ENCODE measurements at regions not wholly inside any gene's neighbourhood (a gene's known extent, or its start where the extent isn't known, plus 50 kb on each side); places are given as distances from the start of the nearest gene placed in this dataset.

DNA sequence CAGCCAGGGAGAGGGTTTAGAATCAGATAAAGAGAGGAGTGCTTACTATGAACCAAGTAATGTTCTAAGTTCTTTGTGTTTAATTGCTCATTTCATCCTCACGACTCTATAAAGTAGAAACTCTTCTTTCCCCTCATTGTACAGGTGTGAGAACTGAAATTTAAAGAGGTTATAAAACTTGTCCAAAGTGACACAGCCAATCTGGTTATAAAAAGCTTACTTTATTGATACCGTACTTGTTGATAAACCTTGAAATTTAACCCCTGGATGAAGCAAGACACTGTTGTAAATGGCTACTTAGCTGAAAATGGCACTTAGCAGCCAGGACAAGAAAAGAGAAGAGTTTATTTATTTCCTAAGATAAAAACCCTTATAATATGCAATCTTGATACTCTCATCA, 702.4 kb downstream of the KCTD16 start:
- no peak overlapping the region for H3K9ac ChIP-seq (ENCODE audit: control insufficient read depth, extremely low read depth, insufficient read depth, low read length)
- DNase-seq (ENCODE audit: low read depth, low spot score) (no peak), FAIRE-seq (no peak)
- no peak overlapping the region for H2AFZ ChIP-seq (ENCODE audit: control insufficient read depth, low read length)
- no peaks in the 10 kb centered on the region for H3K27me3 ChIP-seq (ENCODE audit: control insufficient read depth, extremely low read depth, insufficient read depth, low read length)
- H3K4me3 ChIP-seq (ENCODE audit: control insufficient read depth in 2 of 3, extremely low read depth in 1 of 3, insufficient read depth in 2 of 3, low read depth in 1 of 3, low read length in 3 of 3): no peak overlapping the region
- TF ChIP-seq, protein P1, sequence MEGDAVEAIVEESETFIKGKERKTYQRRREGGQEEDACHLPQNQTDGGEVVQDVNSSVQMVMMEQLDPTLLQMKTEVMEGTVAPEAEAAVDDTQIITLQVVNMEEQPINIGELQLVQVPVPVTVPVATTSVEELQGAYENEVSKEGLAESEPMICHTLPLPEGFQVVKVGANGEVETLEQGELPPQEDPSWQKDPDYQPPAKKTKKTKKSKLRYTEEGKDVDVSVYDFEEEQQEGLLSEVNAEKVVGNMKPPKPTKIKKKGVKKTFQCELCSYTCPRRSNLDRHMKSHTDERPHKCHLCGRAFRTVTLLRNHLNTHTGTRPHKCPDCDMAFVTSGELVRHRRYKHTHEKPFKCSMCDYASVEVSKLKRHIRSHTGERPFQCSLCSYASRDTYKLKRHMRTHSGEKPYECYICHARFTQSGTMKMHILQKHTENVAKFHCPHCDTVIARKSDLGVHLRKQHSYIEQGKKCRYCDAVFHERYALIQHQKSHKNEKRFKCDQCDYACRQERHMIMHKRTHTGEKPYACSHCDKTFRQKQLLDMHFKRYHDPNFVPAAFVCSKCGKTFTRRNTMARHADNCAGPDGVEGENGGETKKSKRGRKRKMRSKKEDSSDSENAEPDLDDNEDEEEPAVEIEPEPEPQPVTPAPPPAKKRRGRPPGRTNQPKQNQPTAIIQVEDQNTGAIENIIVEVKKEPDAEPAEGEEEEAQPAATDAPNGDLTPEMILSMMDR (optimal IDR thresholded peaks at IDR 0.05 in 1 of 3, IDR thresholded peaks at IDR 0.05 in 1 of 3, conservative IDR thresholded peaks at IDR 0.05 in 1 of 3; ENCODE audit: extremely low read depth in 1 of 3, insufficient read depth in 2 of 3, low read length in 3 of 3): no peak
- no peak for TF ChIP-seq EZH2 (IDR thresholded peaks at IDR 0.05; ENCODE audit: low read length)
- H3K9me3 ChIP-seq (ENCODE audit: control insufficient read depth, low read depth, low read length): no peaks in the 10 kb centered on the region
- H3K27ac ChIP-seq (ENCODE audit: control insufficient read depth, insufficient read depth, low read length): no peak overlapping the region
- no peaks in the 10 kb centered on the region for H3K4me1 ChIP-seq (ENCODE audit: control insufficient read depth, extremely low read depth, insufficient read depth, low read length)
- H3K36me3 ChIP-seq (ENCODE audit: control insufficient read depth in 2 of 2, extremely low read depth in 1 of 2, insufficient read depth in 2 of 2, low read length in 2 of 2): no peaks in the 10 kb centered on the region
- H3K4me2 ChIP-seq (ENCODE audit: control insufficient read depth, extremely low read depth, insufficient read depth, low read depth, low read length): no peak overlapping the region
- no peaks in the 10 kb centered on the region for H3K9me1 ChIP-seq (ENCODE audit: control insufficient read depth, extremely low read depth, insufficient read depth, low read length)
- no peaks in the 10 kb centered on the region for H3K79me2 ChIP-seq (ENCODE audit: control insufficient read depth, insufficient read depth, low read length)
- H4K20me1 ChIP-seq (ENCODE audit: control insufficient read depth, extremely low read depth, insufficient read depth, low read length): no peaks in the 10 kb centered on the region
- dilution Hi-C loops (cut with MboI; ENCODE audit: extremely low pct_ligation_motif_present, low sequenced_read_pairs): no loop called here

DNA sequence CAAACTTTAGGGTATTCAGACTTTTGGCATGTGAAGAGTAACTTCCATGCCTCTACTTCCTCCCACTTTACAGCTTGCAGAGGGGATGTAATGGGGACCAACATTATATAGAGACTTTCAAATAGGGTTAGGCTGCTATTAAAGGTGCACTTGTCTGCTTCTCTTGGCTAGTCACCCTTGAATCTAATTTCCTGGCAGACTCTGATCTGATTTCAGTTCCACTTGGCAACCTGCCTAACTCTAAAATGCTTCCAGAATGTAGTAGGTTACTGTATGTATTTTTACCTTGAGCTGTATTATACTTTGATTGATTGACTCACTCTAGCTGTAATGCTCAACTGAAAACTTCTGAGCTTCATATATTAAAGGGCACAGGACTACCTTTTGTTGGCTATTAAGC, 693.4 kb downstream of the KCTD16 start:
- Histone ChIP-seq H3K27ac (ENCODE audit: control insufficient read depth, insufficient read depth, low read length) (no peak overlapping the region), H3K27me3 (ENCODE audit: control insufficient read depth, extremely low read depth, insufficient read depth, low read length) (no peaks in the 10 kb centered on the region), H4K20me1 (ENCODE audit: control insufficient read depth, extremely low read depth, insufficient read depth, low read length) (no peaks in the 10 kb centered on the region), H3K4me2 (ENCODE audit: control insufficient read depth, extremely low read depth, insufficient read depth, low read depth, low read length) (no peak overlapping the region), H2AFZ (ENCODE audit: control insufficient read depth, low read length) (no peak overlapping the region), H3K9me3 (ENCODE audit: control insufficient read depth, low read depth, low read length) (no peaks in the 10 kb centered on the region), H3K4me3 (ENCODE audit: control insufficient read depth in 2 of 3, extremely low read depth in 1 of 3, insufficient read depth in 2 of 3, low read depth in 1 of 3, low read length in 3 of 3) (no peak overlapping the region), H3K9ac (ENCODE audit: control insufficient read depth, extremely low read depth, insufficient read depth, low read length) (no peak overlapping the region), H3K9me1 (ENCODE audit: control insufficient read depth, extremely low read depth, insufficient read depth, low read length) (no peaks in the 10 kb centered on the region), H3K36me3 (ENCODE audit: control insufficient read depth in 2 of 2, extremely low read depth in 1 of 2, insufficient read depth in 2 of 2, low read length in 2 of 2) (no peaks in the 10 kb centered on the region), H3K79me2 (ENCODE audit: control insufficient read depth, insufficient read depth, low read length) (no peaks in the 10 kb centered on the region), H3K4me1 (ENCODE audit: control insufficient read depth, extremely low read depth, insufficient read depth, low read length) (no peaks in the 10 kb centered on the region)
- TF ChIP-seq, protein P1 (optimal IDR thresholded peaks at IDR 0.05 in 1 of 3, IDR thresholded peaks at IDR 0.05 in 1 of 3, conservative IDR thresholded peaks at IDR 0.05 in 1 of 3; ENCODE audit: extremely low read depth in 1 of 3, insufficient read depth in 2 of 3, low read length in 3 of 3): no peak
- no peak for TF ChIP-seq EZH2 (IDR thresholded peaks at IDR 0.05; ENCODE audit: low read length)
- dilution Hi-C loops (cut with MboI; ENCODE audit: extremely low pct_ligation_motif_present, low sequenced_read_pairs): no loop called here
- no peak for FAIRE-seq
- DNase-seq (ENCODE audit: low read depth, low spot score): no peak

Measured in keratinocyte (primary cell).